GM21576 (cell line): ENCODE measurements at regions not wholly inside any gene's neighbourhood (a gene's known extent, or its start where the extent isn't known, plus 50 kb on each side); places are given as distances from the start of the nearest gene placed in this dataset.
"Not testable (repeated sequence)": the region's sequence is repeated elsewhere in the genome, so short reads cannot be mapped to it uniquely, and the experiment has no call there.

Experiments used
- ATAC-seq: cut with Tn5 transposase; IDR thresholded peaks from one replicate; pipeline ENCODE4 v1.9.1; 2021; ENCODE audit warnings: mild to moderate bottlenecking, moderate library complexity; ENCODE audit not compliant: unreplicated experiment

GRCh38 chr2:175621821-175622220, 380.2 kb downstream of the LNPK start:
- no peak for ATAC-seq

GRCh38 chr2:175620106-175620505, 382.0 kb downstream of the LNPK start:
- no peak for ATAC-seq

DNA sequence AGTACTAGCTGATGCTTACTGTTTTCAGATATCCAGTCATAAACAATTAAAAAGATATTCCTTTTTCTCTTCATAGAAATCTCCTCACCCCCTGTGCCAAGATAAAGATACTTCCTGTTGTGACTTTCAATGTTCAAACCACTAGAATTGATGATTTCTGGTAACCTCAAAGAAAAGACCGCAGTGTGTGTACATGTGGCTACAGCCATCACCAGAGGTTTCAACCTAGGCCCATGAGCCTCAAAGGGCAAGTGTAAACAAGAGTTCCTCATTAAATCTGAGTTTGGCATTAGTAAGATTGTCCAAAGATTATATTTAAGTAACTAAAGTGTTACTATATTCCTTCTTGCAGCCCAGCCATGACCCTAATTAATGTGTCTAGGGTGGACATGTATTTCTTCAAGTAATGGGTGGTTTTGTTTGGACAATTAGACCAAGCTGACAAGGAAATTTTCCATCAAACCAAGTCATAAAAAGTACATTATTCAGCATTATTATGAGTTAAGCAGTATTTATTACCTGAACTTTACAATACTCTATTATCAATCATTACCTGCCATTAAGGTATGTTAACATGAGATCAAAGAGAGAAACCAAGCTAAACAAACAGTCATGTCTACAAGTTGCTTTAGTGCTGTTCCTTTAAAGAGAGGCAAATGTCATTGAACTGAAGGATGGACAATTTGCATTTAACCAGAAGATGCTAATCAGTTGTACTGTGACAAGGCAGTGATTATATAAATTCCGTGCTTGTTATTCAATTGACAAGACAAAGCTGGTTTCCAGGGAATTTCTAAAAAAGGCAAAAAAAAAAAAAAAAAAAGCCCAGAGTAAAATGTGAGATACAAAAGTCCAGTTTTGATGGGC, 382.7 kb downstream of the LNPK start:
- ATAC-seq, result no peak

- no peak for ATAC-seq
Observed at GRCh38 chr2:175612280-175612679, 389.8 kb downstream of the LNPK start.

GRCh38 chr2:175606010-175606841, 395.8 kb downstream of the LNPK start:
- ATAC-seq, result no peak

DNA sequence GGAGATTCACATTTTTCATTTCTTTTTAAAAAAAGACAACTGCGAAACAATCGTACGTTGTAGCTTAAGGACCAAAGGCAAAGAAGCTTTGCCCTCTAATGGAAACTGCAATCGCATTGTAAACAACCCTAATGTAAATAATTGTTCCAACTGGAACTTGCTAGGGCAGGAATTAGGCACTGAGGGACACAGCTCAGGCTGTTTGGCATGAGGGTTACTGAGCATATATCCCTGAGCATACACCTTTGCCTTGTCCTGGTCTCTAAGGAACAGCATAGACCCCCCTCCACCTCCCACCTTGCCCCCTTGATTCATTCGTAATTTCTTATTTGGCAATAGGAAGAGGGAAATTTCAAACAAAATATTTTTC, 396.4 kb downstream of the LNPK start:
- no peak for ATAC-seq

GRCh38 chr2:175601969-175602368, 400.1 kb downstream of the LNPK start:
- no peak for ATAC-seq

- no peak for ATAC-seq
Observed at GRCh38 chr2:175599966-175600831, 401.9 kb downstream of the LNPK start.

DNA sequence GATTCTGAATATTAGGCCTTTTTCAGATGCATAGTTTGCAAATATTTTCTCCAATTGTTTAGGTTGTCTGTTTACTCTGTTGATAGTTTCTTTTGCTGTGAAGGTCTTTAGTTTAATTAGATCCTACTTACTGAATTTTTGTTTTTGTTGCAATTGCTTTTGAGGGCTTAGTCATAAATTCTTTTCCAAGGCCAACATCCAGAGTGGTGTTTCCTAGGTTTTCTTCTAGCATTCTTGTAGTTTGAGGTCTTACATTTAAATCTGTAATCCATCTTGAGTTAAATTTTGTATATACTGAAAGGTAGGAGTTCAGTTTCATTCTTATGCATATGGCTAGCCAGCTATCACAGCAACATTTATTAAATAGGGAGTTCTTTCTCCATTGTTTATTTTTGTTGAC, 404.8 kb downstream of the LNPK start:
- ATAC-seq, result no peak

- ATAC-seq, result no peak
Observed at GRCh38 chr2:175595139-175595538, 406.9 kb downstream of the LNPK start.

- ATAC-seq, result not testable (repeated sequence)
Observed at GRCh38 chr2:175593686-175594525, 408.2 kb downstream of the LNPK start.

DNA sequence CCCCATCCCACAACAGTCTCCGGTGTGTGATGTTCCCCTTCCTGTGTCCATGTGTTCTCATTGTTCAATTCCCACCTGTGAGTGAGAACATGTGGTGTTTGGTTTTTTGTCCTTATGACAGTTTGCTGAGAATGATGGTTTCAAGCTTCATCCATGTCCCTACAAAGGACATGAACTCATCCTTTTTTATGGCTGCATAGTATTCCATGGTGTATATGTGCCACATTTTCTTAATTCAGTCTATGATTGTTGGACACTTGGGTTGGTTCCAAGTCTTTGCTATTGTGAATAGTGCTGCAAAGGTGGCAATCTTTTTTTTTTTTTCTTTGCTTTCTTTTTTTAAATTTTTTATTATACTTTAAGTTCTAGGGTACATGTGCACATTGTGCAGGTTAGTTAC, 406.7 kb upstream of the ATP5MC3 start:
- not testable (repeated sequence) for ATAC-seq

DNA sequence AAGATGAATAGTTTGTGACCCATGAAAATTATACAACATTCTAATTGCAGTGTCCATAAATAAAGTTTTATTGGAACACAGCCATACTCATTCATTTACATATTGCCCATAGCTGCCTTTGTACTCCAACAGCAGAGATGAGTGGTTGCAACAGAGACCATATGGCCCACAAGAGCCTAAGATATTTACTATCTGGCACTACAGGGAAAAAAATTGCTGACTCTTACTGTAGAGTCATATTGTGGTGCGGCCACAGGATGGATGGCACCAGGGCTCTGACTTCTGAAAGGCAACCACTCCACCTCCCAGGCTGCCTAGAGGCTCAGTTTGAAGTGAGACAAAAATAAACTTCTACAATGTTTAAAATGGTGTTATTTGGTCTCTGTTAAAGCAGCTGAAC, 404.0 kb upstream of the ATP5MC3 start:
- ATAC-seq, result no peak

DNA sequence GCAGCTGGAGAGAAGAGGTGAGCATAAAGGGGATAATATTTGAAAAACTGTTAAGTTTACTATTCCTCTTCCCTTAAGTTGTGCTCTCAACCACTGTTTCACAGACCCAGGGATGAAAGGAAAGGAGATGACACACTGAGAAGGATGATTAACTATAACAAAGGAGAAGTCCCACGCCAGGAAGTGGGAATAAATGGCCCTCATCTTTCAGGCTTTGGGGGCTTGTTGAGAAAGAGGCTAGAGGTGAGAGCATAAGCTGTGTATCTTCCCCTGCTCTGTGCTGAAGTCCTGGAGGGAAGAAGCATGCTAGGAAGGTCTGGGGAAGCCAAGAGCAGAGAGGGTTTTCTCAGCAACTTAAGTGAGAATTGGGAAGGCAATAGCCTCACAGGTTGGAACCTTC, 399.1 kb upstream of the ATP5MC3 start:
- no peak for ATAC-seq

- no peak for ATAC-seq
Observed at GRCh38 chr2:175579646-175580045, 398.1 kb upstream of the ATP5MC3 start.

- no peak for ATAC-seq
Observed at GRCh38 chr2:175577368-175577970, 396.0 kb upstream of the ATP5MC3 start.

DNA sequence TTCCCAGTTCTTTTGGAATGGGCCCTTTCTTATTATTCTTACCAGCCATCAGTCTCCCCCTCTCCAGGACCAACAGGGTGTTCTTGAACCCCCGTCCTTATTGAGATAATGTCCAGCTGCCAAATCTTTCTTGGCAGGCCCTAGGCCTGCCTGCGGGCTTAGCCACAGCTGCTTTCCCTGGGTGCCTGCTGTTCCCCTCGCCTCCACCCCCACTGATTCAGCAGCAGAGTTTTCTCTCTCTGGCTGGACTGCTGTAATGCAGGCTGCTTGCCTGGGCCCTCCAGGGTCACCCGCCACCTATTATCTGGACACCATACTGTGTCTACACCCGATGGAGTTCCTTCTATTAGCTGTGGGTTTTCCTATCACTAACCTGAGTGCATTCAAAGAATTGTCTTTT, 395.4 kb upstream of the ATP5MC3 start:
- no peak for ATAC-seq

GRCh38 chr2:175576270-175576669, 394.8 kb upstream of the ATP5MC3 start:
- no peak for ATAC-seq

- peak; percentile 98 for ATAC-seq
Observed at GRCh38 chr2:175575346-175576258, 394.1 kb upstream of the ATP5MC3 start.
